B cell (primary cell): ENCODE measurements at regions not wholly inside any gene's neighbourhood (a gene's known extent, or its start where the extent isn't known, plus 50 kb on each side); places are given as distances from the start of the nearest gene placed in this dataset.

Experiments
- ATAC-seq: fragments of 200-7000 bp; cut with Tn5 transposase; one replicate; pipeline ENCODE4 v1.10.0; 2021; ENCODE audit warnings: low read depth, mild to moderate bottlenecking, moderate number of reproducible peaks, moderate library complexity
- CTCF ChIA-PET: fragments of 350-600 bp; sonication (Branson Sonifier 250); formaldehyde crosslinking; loops from one replicate; lab custom pipeline; 2021; ENCODE audit warnings: antibody characterized with exemption, inconsistent platforms; lab: Charles Lee
- POLR2A ChIA-PET: fragments of 350-600 bp; sonication (Branson Sonifier 250); formaldehyde crosslinking; loops from one replicate; lab custom pipeline; 2021; ENCODE audit warnings: antibody characterized with exemption; lab: Charles Lee
- DNase-seq: peaks from one replicate; pipeline ENCODE4 v3.0.0; 2013
- H2AFZ ChIP-seq: 2 replicates; pipeline ENCODE4 v1.6.1; 2012; ENCODE audit warnings: mild to moderate bottlenecking, low read depth, low read length; ENCODE audit not compliant: insufficient read depth, poor library complexity, severe bottlenecking
- H3K27ac ChIP-seq, 2 donors: 1 replicate in 1 of 2; 2 replicates in 1 of 2; pipeline ENCODE4 v1.5.1; 2012 to 2013; ENCODE audit warnings: low read length in 2 of 2, mild to moderate bottlenecking in 2 of 2, moderate library complexity in 1 of 2
- H3K27me3 ChIP-seq, 4 experiments: fragments of 200-600 bp in 1 of 4; sonication (generic) in 1 of 4; replicated peaks in 1 of 4; 1 replicate in 2 of 4; 2 replicates in 2 of 4; pipeline versions ENCODE4 v1.6.1 to v1.7.0; 2013 to 2016; ENCODE audit warnings: low read length in 3 of 4, mild to moderate bottlenecking in 2 of 4, mixed read lengths in 1 of 4, moderate library complexity in 1 of 4; ENCODE audit not compliant: insufficient read depth in 4 of 4, control insufficient read depth in 3 of 4; ENCODE audit errors: control extremely low read depth in 1 of 4
- H3K36me3 ChIP-seq, 2 experiments: replicated peaks in 1 of 2; 1 replicate in 1 of 2; 2 replicates in 1 of 2; pipeline versions ENCODE4 v1.6.1 to v1.7.1; 2013; ENCODE audit warnings: low read length in 1 of 2; ENCODE audit not compliant: insufficient read depth in 2 of 2, control insufficient read depth in 1 of 2; ENCODE audit errors: control extremely low read depth in 1 of 2, extremely low read depth in 1 of 2
- H3K4me1 ChIP-seq, 2 donors: fragments of 200-600 bp in 1 of 2; sonication (generic) in 1 of 2; 1 replicate in 1 of 2; 2 replicates in 1 of 2; pipeline versions ENCODE4 v1.5.1 to v1.6.1; 2013 to 2017; ENCODE audit warnings: low read length in 2 of 2; ENCODE audit not compliant: control insufficient read depth in 2 of 2, insufficient read depth in 2 of 2
- H3K4me2 ChIP-seq: replicated peaks from 2 replicates; pipeline ENCODE3; 2012; ENCODE audit warnings: mild to moderate bottlenecking, low read depth, low read length; ENCODE audit not compliant: poor library complexity, severe bottlenecking
- H3K4me3 ChIP-seq, 5 experiments: fragments of 200-600 bp in 1 of 5; sonication (generic) in 1 of 5; 1 replicate in 3 of 5; 2 replicates in 2 of 5; pipeline versions ENCODE4 v1.5.1 to v1.7.0; 2011 to 2016; ENCODE audit warnings: low read length in 4 of 5, mild to moderate bottlenecking in 4 of 5, low read depth in 2 of 5, control low read depth in 1 of 5, moderate library complexity in 1 of 5; ENCODE audit not compliant: insufficient read depth in 1 of 5; ENCODE audit errors: control extremely low read depth in 1 of 5, extremely low read depth in 1 of 5
- H3K79me2 ChIP-seq: fragments of 200-600 bp; sonication (generic); one replicate; pipeline ENCODE4 v1.6.0; 2016; ENCODE audit warnings: low read length; ENCODE audit not compliant: control insufficient read depth, insufficient read depth
- H3K9ac ChIP-seq: fragments of 200-600 bp; sonication (generic); 2 replicates; pipeline ENCODE4 v1.6.1; 2017; ENCODE audit warnings: mild to moderate bottlenecking, low read length, moderate library complexity
- H3K9me3 ChIP-seq, 3 donors: one replicate each; pipeline versions ENCODE4 v1.6.1 to v1.7.1; 2013; ENCODE audit warnings: low read length in 2 of 3; ENCODE audit not compliant: control insufficient read depth in 2 of 3, insufficient read depth in 1 of 3; ENCODE audit errors: control extremely low read depth in 1 of 3
- H4K20me1 ChIP-seq: 2 replicates; pipeline ENCODE4 v1.6.0; 2012; ENCODE audit warnings: mild to moderate bottlenecking, low read length; ENCODE audit not compliant: insufficient read depth, control insufficient read depth, poor library complexity, severe bottlenecking
- H3K27ac Mint-ChIP-seq: one replicate; pipeline ENCODE4 v1.8.0; 2021; ENCODE audit warnings: mixed read lengths
- H3K27me3 Mint-ChIP-seq: one replicate; pipeline ENCODE4 v1.8.0; 2021; ENCODE audit warnings: mixed read lengths
- H3K4me1 Mint-ChIP-seq: one replicate; pipeline ENCODE4 v1.8.0; 2021; ENCODE audit warnings: mixed read lengths
- H3K4me3 Mint-ChIP-seq: one replicate; pipeline ENCODE4 v1.8.0; 2021; ENCODE audit warnings: mixed read lengths
- H3K9me3 Mint-ChIP-seq: one replicate; pipeline ENCODE4 v1.8.0; 2022; ENCODE audit warnings: mixed read lengths; ENCODE audit not compliant: insufficient read depth
- EZH2 ChIP-seq: IDR thresholded peaks from 2 replicates; pipeline ENCODE4 v1.6.1; 2012; ENCODE audit warnings: borderline replicate concordance, low read depth, mild to moderate bottlenecking, moderate library complexity, low read length; ENCODE audit not compliant: insufficient read depth, poor library complexity, severe bottlenecking
- WGBS: methylation state at CpG from one replicate; pipeline ENCODE4 v1.1.5; 2013; ENCODE audit warnings: missing lambda C conversion rate; ENCODE audit not compliant: insufficient coverage; 5-methylcytosine and 5-hydroxymethylcytosine counted together
- intact Hi-C: fragments of 100-400 bp; cut with micrococcal nuclease; formaldehyde crosslinking; loops from one replicate; pipeline ENCODE4 v1.10.0; 2022
- TF ChIP-seq, protein P1 (sequence below): fragments of 200-600 bp; IDR thresholded peaks from one replicate; pipeline ENCODE4 v1.8.0; 2022; ENCODE audit warnings: antibody characterized with exemption, mild to moderate bottlenecking

GRCh38 chr2:53569957-53570727 lies 197.5 kb upstream of the CHAC2 start:
- no peak overlapping the region for H3K4me3 ChIP-seq
- H3K4me2 ChIP-seq: no peak overlapping the region
- TF ChIP-seq, protein P1, sequence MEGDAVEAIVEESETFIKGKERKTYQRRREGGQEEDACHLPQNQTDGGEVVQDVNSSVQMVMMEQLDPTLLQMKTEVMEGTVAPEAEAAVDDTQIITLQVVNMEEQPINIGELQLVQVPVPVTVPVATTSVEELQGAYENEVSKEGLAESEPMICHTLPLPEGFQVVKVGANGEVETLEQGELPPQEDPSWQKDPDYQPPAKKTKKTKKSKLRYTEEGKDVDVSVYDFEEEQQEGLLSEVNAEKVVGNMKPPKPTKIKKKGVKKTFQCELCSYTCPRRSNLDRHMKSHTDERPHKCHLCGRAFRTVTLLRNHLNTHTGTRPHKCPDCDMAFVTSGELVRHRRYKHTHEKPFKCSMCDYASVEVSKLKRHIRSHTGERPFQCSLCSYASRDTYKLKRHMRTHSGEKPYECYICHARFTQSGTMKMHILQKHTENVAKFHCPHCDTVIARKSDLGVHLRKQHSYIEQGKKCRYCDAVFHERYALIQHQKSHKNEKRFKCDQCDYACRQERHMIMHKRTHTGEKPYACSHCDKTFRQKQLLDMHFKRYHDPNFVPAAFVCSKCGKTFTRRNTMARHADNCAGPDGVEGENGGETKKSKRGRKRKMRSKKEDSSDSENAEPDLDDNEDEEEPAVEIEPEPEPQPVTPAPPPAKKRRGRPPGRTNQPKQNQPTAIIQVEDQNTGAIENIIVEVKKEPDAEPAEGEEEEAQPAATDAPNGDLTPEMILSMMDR: no peak
- TF ChIP-seq EZH2: no peak
- H3K9me3 ChIP-seq: no peaks in the 10 kb centered on the region
- Mint-ChIP-seq H3K27me3 (peaks cover 10% of the 10 kb centered on the region), H3K9me3 (no peaks in the 10 kb centered on the region), H3K27ac (no peak overlapping the region), H3K4me3 (no peak overlapping the region), H3K4me1 (peaks cover 2% of the 10 kb centered on the region)
- H3K27me3 ChIP-seq: peaks cover 0 to 2% (median 0%) of the 10 kb centered on the region in 4 experiments
- no peaks in the 10 kb centered on the region for H3K79me2 ChIP-seq
- H4K20me1 ChIP-seq: no peaks in the 10 kb centered on the region
- H3K36me3 ChIP-seq: no peaks in the 10 kb centered on the region
- H3K9ac ChIP-seq: no peak overlapping the region
- H3K4me1 ChIP-seq: no peaks in the 10 kb centered on the region
- intact Hi-C loops: no loop called here
- H2AFZ ChIP-seq: no peak overlapping the region
- WGBS: 97% methylated on average over 7 of the region's 14 CpGs
- ChIA-PET CTCF (no interaction called here), POLR2A (interaction anchor here (0.7 kb wide), 1 partner anchor 101 kb away, joined by 4 read pairs; no protein-coding TSS in a partner anchor)
- no peak for DNase-seq
- no peak overlapping the region for H3K27ac ChIP-seq
- no peak for ATAC-seq

DNA sequence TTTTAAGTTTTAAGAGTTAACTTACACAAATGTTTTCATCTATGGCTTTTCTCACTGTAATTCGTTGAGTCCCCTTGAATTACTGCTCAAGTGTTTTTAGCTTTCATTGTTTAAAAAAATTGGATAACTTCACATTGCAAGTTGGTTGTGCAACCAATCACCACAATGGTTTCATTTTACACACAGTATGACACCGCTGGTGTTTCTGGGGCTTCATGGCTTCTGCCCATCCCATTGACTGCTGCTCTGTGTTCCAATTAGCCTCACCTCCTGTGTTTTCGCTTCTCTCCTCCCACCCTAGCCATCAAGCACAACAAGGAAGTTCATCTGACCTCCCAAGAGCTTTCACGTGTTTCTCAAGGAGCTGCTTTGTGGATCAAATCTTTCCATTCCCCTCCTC lies 199.1 kb upstream of the CHAC2 start:
- ChIA-PET POLR2A (no interaction called here), CTCF (no interaction called here)
- Mint-ChIP-seq H3K27ac (no peak overlapping the region), H3K9me3 (no peaks in the 10 kb centered on the region), H3K27me3 (no peaks in the 10 kb centered on the region), H3K4me3 (no peak overlapping the region), H3K4me1 (peaks cover 2% of the 10 kb centered on the region)
- Histone ChIP-seq H4K20me1 (no peaks in the 10 kb centered on the region), H3K4me3 (no peak overlapping the region), H3K79me2 (no peaks in the 10 kb centered on the region), H3K27ac (no peak overlapping the region), H2AFZ (no peak overlapping the region), H3K9ac (no peak overlapping the region), H3K4me2 (no peak overlapping the region), H3K36me3 (no peaks in the 10 kb centered on the region), H3K9me3 (no peaks in the 10 kb centered on the region), H3K27me3 (no peaks in the 10 kb centered on the region), H3K4me1 (no peaks in the 10 kb centered on the region)
- no peak for TF ChIP-seq EZH2
- TF ChIP-seq, protein P1: no peak
- no peak for DNase-seq
- 80% methylated on average over 3 of the region's 4 CpGs for WGBS
- ATAC-seq: no peak
- intact Hi-C loops: no loop called here
